ENCODE measurements at regions not wholly inside any gene's neighbourhood (a gene's known extent, or its start where the extent isn't known, plus 50 kb on each side); places are given as distances from the start of the nearest gene placed in this dataset.

DNA sequence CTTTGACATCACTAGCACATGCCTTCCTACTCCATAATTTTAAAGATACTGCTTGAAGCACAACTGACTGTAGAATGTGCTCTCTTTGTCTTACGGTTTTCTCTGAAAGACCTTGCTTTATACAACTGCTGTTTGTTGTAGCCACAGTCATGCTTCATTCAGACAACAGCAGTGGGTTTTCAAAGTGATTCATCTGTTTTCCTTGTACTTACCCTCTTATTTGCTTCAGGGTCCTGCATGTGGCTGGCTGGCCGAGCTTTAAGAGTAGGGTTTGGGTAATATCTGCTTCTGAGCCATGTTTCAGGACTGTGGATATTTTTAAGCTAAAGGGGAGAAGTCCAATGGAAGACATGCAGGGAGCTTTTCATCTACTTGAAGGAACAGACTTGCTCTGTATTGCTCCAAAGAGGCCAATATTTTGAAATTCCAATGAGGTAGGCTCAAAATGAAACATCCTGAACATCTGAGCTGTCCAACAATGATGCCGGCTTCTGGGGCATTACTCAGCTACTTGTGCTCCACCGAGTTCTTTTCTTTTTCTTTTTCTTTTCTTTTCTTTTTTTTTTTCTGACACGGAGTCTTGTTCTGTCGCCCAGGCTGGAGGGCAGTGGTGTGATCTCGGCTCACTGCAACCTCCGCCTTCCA is 160.2 kb upstream of the SGK1 start:
- TF ChIP-seq POLR2A (IDR thresholded peaks at IDR 0.05), result no peak
- TF ChIP-seq, protein P1, sequence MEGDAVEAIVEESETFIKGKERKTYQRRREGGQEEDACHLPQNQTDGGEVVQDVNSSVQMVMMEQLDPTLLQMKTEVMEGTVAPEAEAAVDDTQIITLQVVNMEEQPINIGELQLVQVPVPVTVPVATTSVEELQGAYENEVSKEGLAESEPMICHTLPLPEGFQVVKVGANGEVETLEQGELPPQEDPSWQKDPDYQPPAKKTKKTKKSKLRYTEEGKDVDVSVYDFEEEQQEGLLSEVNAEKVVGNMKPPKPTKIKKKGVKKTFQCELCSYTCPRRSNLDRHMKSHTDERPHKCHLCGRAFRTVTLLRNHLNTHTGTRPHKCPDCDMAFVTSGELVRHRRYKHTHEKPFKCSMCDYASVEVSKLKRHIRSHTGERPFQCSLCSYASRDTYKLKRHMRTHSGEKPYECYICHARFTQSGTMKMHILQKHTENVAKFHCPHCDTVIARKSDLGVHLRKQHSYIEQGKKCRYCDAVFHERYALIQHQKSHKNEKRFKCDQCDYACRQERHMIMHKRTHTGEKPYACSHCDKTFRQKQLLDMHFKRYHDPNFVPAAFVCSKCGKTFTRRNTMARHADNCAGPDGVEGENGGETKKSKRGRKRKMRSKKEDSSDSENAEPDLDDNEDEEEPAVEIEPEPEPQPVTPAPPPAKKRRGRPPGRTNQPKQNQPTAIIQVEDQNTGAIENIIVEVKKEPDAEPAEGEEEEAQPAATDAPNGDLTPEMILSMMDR (IDR thresholded peaks at IDR 0.05), result no peak
- Histone ChIP-seq H3K36me3 (ENCODE audit: low read depth, missing control alignments) (no peaks in the 10 kb centered on the region), H3K27ac (no peak overlapping the region), H3K27me3 (no peaks in the 10 kb centered on the region), H3K4me3 (no peak overlapping the region), H3K4me1 (no peaks in the 10 kb centered on the region), H3K9me3 (no peaks in the 10 kb centered on the region)
- 84 to 86% methylated on average over 8 of the region's 8 CpGs for WGBS, 2 donors
- no peak for DNase-seq
- intact Hi-C loops (cut with DNase I; ENCODE audit: low total_unique reads), result no loop called here

- no peak overlapping the region for H3K4me3 ChIP-seq
- no peaks in the 10 kb centered on the region for H3K9me3 ChIP-seq
- no peak for DNase-seq
- intact Hi-C loops (cut with DNase I; ENCODE audit: low total_unique reads), result no loop called here
- no peak overlapping the region for H3K27ac ChIP-seq
- H3K36me3 ChIP-seq (ENCODE audit: low read depth, missing control alignments), result no peaks in the 10 kb centered on the region
- no peaks in the 10 kb centered on the region for H3K4me1 ChIP-seq
- TF ChIP-seq POLR2A (IDR thresholded peaks at IDR 0.05), result no peak
- TF ChIP-seq, protein P1 (IDR thresholded peaks at IDR 0.05), result no peak
- WGBS, 2 donors, result 88 to 89% methylated on average over 9 of the region's 9 CpGs
- H3K27me3 ChIP-seq, result no peaks in the 10 kb centered on the region
Observed at GRCh38 chr6:134474955-134475354, 157.0 kb upstream of the SGK1 start.

DNA sequence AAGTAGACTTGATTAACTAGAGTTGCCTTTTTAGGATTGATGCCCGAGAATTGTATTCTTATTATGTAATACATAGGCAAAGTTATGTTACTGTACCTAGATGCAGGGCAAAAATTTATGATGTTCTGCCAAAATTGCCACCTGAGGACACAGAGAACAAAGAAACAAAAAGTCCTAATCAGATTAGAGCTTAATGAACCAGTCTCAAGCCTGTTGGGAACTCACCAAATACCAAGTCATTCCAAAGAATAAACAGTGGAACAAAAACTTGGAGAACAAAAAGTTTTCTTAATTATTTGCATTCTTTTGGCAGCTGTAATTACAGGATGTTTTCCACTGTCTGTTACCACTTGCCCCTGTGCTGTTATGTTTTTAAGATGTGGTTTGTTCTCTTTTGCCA is 154.7 kb upstream of the SGK1 start:
- Histone ChIP-seq H3K27me3 (no peaks in the 10 kb centered on the region), H3K4me1 (no peaks in the 10 kb centered on the region), H3K36me3 (ENCODE audit: low read depth, missing control alignments) (no peaks in the 10 kb centered on the region), H3K27ac (no peak overlapping the region), H3K9me3 (no peaks in the 10 kb centered on the region), H3K4me3 (no peak overlapping the region)
- intact Hi-C loops (cut with DNase I; ENCODE audit: low total_unique reads), result no loop called here
- DNase-seq, result no peak
- TF ChIP-seq POLR2A (IDR thresholded peaks at IDR 0.05), result no peak
- TF ChIP-seq, protein P1 (IDR thresholded peaks at IDR 0.05), result no peak
- WGBS, 2 donors, result 85 to 93% methylated on average over 1 of the region's 1 CpG

GRCh38 chr6:134472046-134472445 is 154.1 kb upstream of the SGK1 start:
- no peaks in the 10 kb centered on the region for H3K27me3 ChIP-seq
- TF ChIP-seq, protein P1 (IDR thresholded peaks at IDR 0.05), result no peak
- TF ChIP-seq POLR2A (IDR thresholded peaks at IDR 0.05), result no peak
- H3K4me3 ChIP-seq, result no peak overlapping the region
- no peaks in the 10 kb centered on the region for H3K9me3 ChIP-seq
- intact Hi-C loops (cut with DNase I; ENCODE audit: low total_unique reads), result no loop called here
- H3K4me1 ChIP-seq, result no peaks in the 10 kb centered on the region
- DNase-seq, result no peak
- H3K27ac ChIP-seq, result no peak overlapping the region
- H3K36me3 ChIP-seq (ENCODE audit: low read depth, missing control alignments), result no peaks in the 10 kb centered on the region
- WGBS, 2 donors, result 89 to 96% methylated on average over 3 of the region's 3 CpGs

- 90 to 92% methylated on average over 3 of the region's 3 CpGs for WGBS, 2 donors
- H3K4me1 ChIP-seq, result no peaks in the 10 kb centered on the region
- H3K4me3 ChIP-seq, result no peak overlapping the region
- no peaks in the 10 kb centered on the region for H3K36me3 ChIP-seq (ENCODE audit: low read depth, missing control alignments)
- intact Hi-C loops (cut with DNase I; ENCODE audit: low total_unique reads), result no loop called here
- H3K9me3 ChIP-seq, result no peaks in the 10 kb centered on the region
- DNase-seq, result no peak
- no peak for TF ChIP-seq POLR2A (IDR thresholded peaks at IDR 0.05)
- TF ChIP-seq, protein P1 (IDR thresholded peaks at IDR 0.05), result no peak
- H3K27me3 ChIP-seq, result no peaks in the 10 kb centered on the region
- H3K27ac ChIP-seq, result no peak overlapping the region
Observed at GRCh38 chr6:134470457-134470975, 152.6 kb upstream of the SGK1 start.
